ENCODE measurements at regions not wholly inside any gene's neighbourhood (a gene's known extent, or its start where the extent isn't known, plus 50 kb on each side); places are given as distances from the start of the nearest gene placed in this dataset.

- DNase-seq (ENCODE audit: low spot score) = no peak
- no peaks in the 10 kb centered on the region for H3K27me3 ChIP-seq
- TF ChIP-seq CTCF (IDR thresholded peaks at IDR 0.05; ENCODE audit: poor library complexity) = no peak
- no peaks in the 10 kb centered on the region for H3K9me3 ChIP-seq (ENCODE audit: low read depth)
- no peaks in the 10 kb centered on the region for H3K36me3 ChIP-seq (replicated peaks; ENCODE audit: insufficient read depth, low read depth)
- H2AFZ ChIP-seq = no peak overlapping the region
- no peaks in the 10 kb centered on the region for H3K79me2 ChIP-seq
- no peaks in the 10 kb centered on the region for H3K9me2 ChIP-seq (replicated peaks; ENCODE audit: insufficient read depth)
- H3K27ac ChIP-seq = no peak overlapping the region
- no peaks in the 10 kb centered on the region for H4K20me1 ChIP-seq (ENCODE audit: insufficient read depth, poor library complexity, severe bottlenecking)
- H3K4me1 ChIP-seq (ENCODE audit: insufficient read depth) = no peaks in the 10 kb centered on the region
- H3K4me2 ChIP-seq = no peak overlapping the region
- no peak overlapping the region for H3K4me3 ChIP-seq
These were observed 207.5 kb upstream of the ADGRB3 start for GRCh38 chr6:68427630-68428029.

- no peak overlapping the region for H3K27ac ChIP-seq
- no peaks in the 10 kb centered on the region for H3K36me3 ChIP-seq (replicated peaks; ENCODE audit: insufficient read depth, low read depth)
- no peak for DNase-seq (ENCODE audit: low spot score)
- H3K27me3 ChIP-seq = no peaks in the 10 kb centered on the region
- no peak overlapping the region for H2AFZ ChIP-seq
- 85% methylated on average over 2 of the region's 2 CpGs for WGBS (ENCODE audit: low lambda C conversion rate, missing lambda C conversion rate)
- H3K9me2 ChIP-seq (replicated peaks; ENCODE audit: insufficient read depth) = no peaks in the 10 kb centered on the region
- no peaks in the 10 kb centered on the region for H4K20me1 ChIP-seq (ENCODE audit: insufficient read depth, poor library complexity, severe bottlenecking)
- H3K4me2 ChIP-seq = no peak overlapping the region
- H3K4me3 ChIP-seq = no peak overlapping the region
- TF ChIP-seq EZH2 (IDR thresholded peaks at IDR 0.05; ENCODE audit: borderline replicate concordance) = no peak
- TF ChIP-seq CTCF (IDR thresholded peaks at IDR 0.05; ENCODE audit: poor library complexity) = no peak
- no peak for TF ChIP-seq EZH2phosphoT487 (IDR thresholded peaks at IDR 0.05; ENCODE audit: low read depth, severe bottlenecking, unreplicated experiment)
- no peaks in the 10 kb centered on the region for H3K9me3 ChIP-seq (ENCODE audit: low read depth)
- no peaks in the 10 kb centered on the region for H3K4me1 ChIP-seq (ENCODE audit: insufficient read depth)
- no peaks in the 10 kb centered on the region for H3K79me2 ChIP-seq
These were observed 225.1 kb upstream of the ADGRB3 start for GRCh38 chr6:68410021-68410420.

- no peaks in the 10 kb centered on the region for H4K20me1 ChIP-seq (ENCODE audit: insufficient read depth, poor library complexity, severe bottlenecking)
- H3K4me3 ChIP-seq = no peak overlapping the region
- H2AFZ ChIP-seq = no peak overlapping the region
- H3K9me2 ChIP-seq (replicated peaks; ENCODE audit: insufficient read depth) = no peaks in the 10 kb centered on the region
- no peaks in the 10 kb centered on the region for H3K27me3 ChIP-seq
- H3K27ac ChIP-seq = no peak overlapping the region
- no peaks in the 10 kb centered on the region for H3K36me3 ChIP-seq (replicated peaks; ENCODE audit: insufficient read depth, low read depth)
- no peaks in the 10 kb centered on the region for H3K79me2 ChIP-seq
- no peak overlapping the region for H3K4me2 ChIP-seq
- DNase-seq (ENCODE audit: low spot score) = no peak
- WGBS (ENCODE audit: low lambda C conversion rate, missing lambda C conversion rate) = 91% methylated on average over 2 of the region's 2 CpGs
- no peaks in the 10 kb centered on the region for H3K9me3 ChIP-seq (ENCODE audit: low read depth)
- no peaks in the 10 kb centered on the region for H3K4me1 ChIP-seq (ENCODE audit: insufficient read depth)
- TF ChIP-seq EZH2 (IDR thresholded peaks at IDR 0.05; ENCODE audit: borderline replicate concordance) = no peak
- no peak for TF ChIP-seq EZH2phosphoT487 (IDR thresholded peaks at IDR 0.05; ENCODE audit: low read depth, severe bottlenecking, unreplicated experiment)
- TF ChIP-seq CTCF (IDR thresholded peaks at IDR 0.05; ENCODE audit: poor library complexity) = no peak
These were observed 234.7 kb upstream of the ADGRB3 start for GRCh38 chr6:68400396-68400795.

- Histone ChIP-seq H2AFZ (no peak overlapping the region), H3K9me3 (ENCODE audit: low read depth) (no peaks in the 10 kb centered on the region), H3K9me2 (replicated peaks; ENCODE audit: insufficient read depth) (no peaks in the 10 kb centered on the region), H3K27ac (no peak overlapping the region), H4K20me1 (ENCODE audit: insufficient read depth, poor library complexity, severe bottlenecking) (no peaks in the 10 kb centered on the region), H3K4me1 (ENCODE audit: insufficient read depth) (no peaks in the 10 kb centered on the region), H3K4me2 (no peak overlapping the region), H3K4me3 (no peak overlapping the region), H3K27me3 (no peaks in the 10 kb centered on the region), H3K36me3 (replicated peaks; ENCODE audit: insufficient read depth, low read depth) (no peaks in the 10 kb centered on the region), H3K79me2 (no peaks in the 10 kb centered on the region)
- DNase-seq (ENCODE audit: low spot score) = no peak
- TF ChIP-seq CTCF (IDR thresholded peaks at IDR 0.05; ENCODE audit: poor library complexity) = no peak
- TF ChIP-seq EZH2 (IDR thresholded peaks at IDR 0.05; ENCODE audit: borderline replicate concordance) = no peak
- TF ChIP-seq EZH2phosphoT487 (IDR thresholded peaks at IDR 0.05; ENCODE audit: low read depth, severe bottlenecking, unreplicated experiment) = no peak
These were observed 243.1 kb upstream of the ADGRB3 start for GRCh38 chr6:68391953-68392352.

All from hepatocyte (in vitro differentiated cells).